Neural progenitor cell (in vitro differentiated cells): ENCODE measurements at regions not wholly inside any gene's neighbourhood (a gene's known extent, or its start where the extent isn't known, plus 50 kb on each side); places are given as distances from the start of the nearest gene placed in this dataset.
"Not testable (repeated sequence)": the region's sequence is repeated elsewhere in the genome, so short reads cannot be mapped to it uniquely, and the experiment has no call there.

Experiments
- DNase-seq: peaks from one replicate; pipeline ENCODE4 v3.0.0-alpha.2; 2016; ENCODE audit warnings: low spot score
- H2AFZ ChIP-seq: fragments of 200-600 bp; sonication (generic); replicated peaks from 2 replicates; pipeline ENCODE4 v1.6.1; 2016; ENCODE audit warnings: antibody characterized with exemption
- H3F3A ChIP-seq: fragments of 200-600 bp; sonication (generic); 2 replicates; pipeline ENCODE4 v1.6.1; 2016; ENCODE audit warnings: antibody characterized with exemption, low read depth
- H3K27ac ChIP-seq: fragments of 200-600 bp; sonication (generic); 2 replicates; pipeline ENCODE4 v1.5.1; 2016; ENCODE audit warnings: mild to moderate bottlenecking
- H3K27me3 ChIP-seq: fragments of 200-600 bp; sonication (generic); 2 replicates; pipeline ENCODE4 v1.6.1; 2016; ENCODE audit warnings: mild to moderate bottlenecking, moderate library complexity
- H3K36me3 ChIP-seq: fragments of 200-600 bp; sonication (generic); 2 replicates; pipeline ENCODE4 v1.5.1; 2016
- H3K4me1 ChIP-seq: fragments of 200-600 bp; sonication (generic); 2 replicates; pipeline ENCODE4 v1.6.1; 2016; ENCODE audit warnings: mixed run types
- H3K4me2 ChIP-seq: fragments of 200-600 bp; sonication (generic); 2 replicates; pipeline ENCODE4 v1.6.1; 2016
- H3K4me3 ChIP-seq: fragments of 200-600 bp; sonication (generic); 2 replicates; pipeline ENCODE4 v1.5.1; 2016
- H3K79me2 ChIP-seq: fragments of 200-600 bp; sonication (generic); 2 replicates; pipeline ENCODE4 v1.6.1; 2016; ENCODE audit warnings: low read depth
- H3K9ac ChIP-seq: fragments of 200-600 bp; sonication (generic); 2 replicates; pipeline ENCODE4 v1.6.1; 2016
- H3K9me3 ChIP-seq: fragments of 200-600 bp; sonication (generic); 2 replicates; pipeline ENCODE4 v1.5.1; 2016; ENCODE audit warnings: low read depth
- H4K20me1 ChIP-seq: fragments of 200-600 bp; sonication (generic); 2 replicates; pipeline ENCODE4 v1.6.1; 2016; ENCODE audit warnings: low read depth
- H3K27ac Mint-ChIP-seq: 3 replicates; pipeline ENCODE4 v1.8.0; 2021; ENCODE audit warnings: mixed read lengths
- H3K27me3 Mint-ChIP-seq: 2 replicates; pipeline ENCODE4 v1.8.0; 2022; ENCODE audit warnings: low read depth, mild to moderate bottlenecking, inconsistent platforms, moderate library complexity, mixed read lengths; ENCODE audit not compliant: insufficient read depth
- H3K36me3 Mint-ChIP-seq: 3 replicates; pipeline ENCODE4 v1.8.0; 2021; ENCODE audit warnings: mixed read lengths
- H3K4me1 Mint-ChIP-seq: 3 replicates; pipeline ENCODE4 v1.8.0; 2021; ENCODE audit warnings: mixed read lengths
- H3K4me3 Mint-ChIP-seq: 3 replicates; pipeline ENCODE4 v1.8.0; 2021; ENCODE audit warnings: mild to moderate bottlenecking, moderate library complexity, mixed read lengths
- H3K9me3 Mint-ChIP-seq: 3 replicates; pipeline ENCODE4 v1.8.0; 2020; ENCODE audit warnings: mixed read lengths
- EZH2 ChIP-seq: fragments of 200-600 bp; sonication (generic); IDR thresholded peaks from 2 replicates; pipeline ENCODE4 v1.6.1; 2017; ENCODE audit warnings: antibody characterized with exemption, mild to moderate bottlenecking, moderate library complexity
- EZH2phosphoT487 ChIP-seq: fragments of 200-600 bp; sonication (generic); IDR thresholded peaks from 2 replicates; pipeline ENCODE4 v1.6.1; 2017; ENCODE audit warnings: antibody characterized with exemption
- TF ChIP-seq, protein P1 (sequence below): fragments of 200-600 bp; sonication (generic); IDR thresholded peaks from 2 replicates; pipeline ENCODE4 v1.5.1; 2017; ENCODE audit warnings: antibody characterized with exemption, mild to moderate bottlenecking

DNA sequence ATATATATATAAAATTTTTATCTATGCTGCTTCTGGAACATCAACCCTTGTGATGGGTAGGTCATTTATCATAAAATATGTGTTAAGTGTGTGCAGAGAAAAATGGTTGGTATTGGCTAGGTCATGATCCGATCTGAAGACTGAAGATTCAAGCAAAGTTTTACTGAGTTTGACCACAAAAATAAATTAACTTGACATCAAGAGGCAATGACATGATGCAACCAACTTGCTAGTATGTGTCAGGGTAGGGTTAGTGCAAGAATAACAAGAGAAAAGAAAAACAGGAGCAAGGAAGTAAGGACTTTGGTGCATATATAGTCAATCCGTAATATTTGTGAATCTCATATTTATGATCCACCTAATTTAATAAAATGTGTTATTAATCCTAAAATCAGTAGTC is 1202.0 kb upstream of the ADGRB3 start:
- Histone ChIP-seq H3K9ac (no peak overlapping the region), H3K27me3 (no peaks in the 10 kb centered on the region), H3K36me3 (no peaks in the 10 kb centered on the region), H2AFZ (no peak overlapping the region), H3K27ac (no peak overlapping the region), H3K4me2 (no peak overlapping the region), H4K20me1 (no peaks in the 10 kb centered on the region), H3F3A (no peaks in the 10 kb centered on the region), H3K4me3 (no peak overlapping the region), H3K79me2 (no peaks in the 10 kb centered on the region), H3K4me1 (no peaks in the 10 kb centered on the region), H3K9me3 (no peaks in the 10 kb centered on the region)
- no peaks in the 10 kb centered on the region for H3K36me3 Mint-ChIP-seq
- no peaks in the 10 kb centered on the region for H3K27me3 Mint-ChIP-seq
- TF ChIP-seq, protein P1, sequence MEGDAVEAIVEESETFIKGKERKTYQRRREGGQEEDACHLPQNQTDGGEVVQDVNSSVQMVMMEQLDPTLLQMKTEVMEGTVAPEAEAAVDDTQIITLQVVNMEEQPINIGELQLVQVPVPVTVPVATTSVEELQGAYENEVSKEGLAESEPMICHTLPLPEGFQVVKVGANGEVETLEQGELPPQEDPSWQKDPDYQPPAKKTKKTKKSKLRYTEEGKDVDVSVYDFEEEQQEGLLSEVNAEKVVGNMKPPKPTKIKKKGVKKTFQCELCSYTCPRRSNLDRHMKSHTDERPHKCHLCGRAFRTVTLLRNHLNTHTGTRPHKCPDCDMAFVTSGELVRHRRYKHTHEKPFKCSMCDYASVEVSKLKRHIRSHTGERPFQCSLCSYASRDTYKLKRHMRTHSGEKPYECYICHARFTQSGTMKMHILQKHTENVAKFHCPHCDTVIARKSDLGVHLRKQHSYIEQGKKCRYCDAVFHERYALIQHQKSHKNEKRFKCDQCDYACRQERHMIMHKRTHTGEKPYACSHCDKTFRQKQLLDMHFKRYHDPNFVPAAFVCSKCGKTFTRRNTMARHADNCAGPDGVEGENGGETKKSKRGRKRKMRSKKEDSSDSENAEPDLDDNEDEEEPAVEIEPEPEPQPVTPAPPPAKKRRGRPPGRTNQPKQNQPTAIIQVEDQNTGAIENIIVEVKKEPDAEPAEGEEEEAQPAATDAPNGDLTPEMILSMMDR: no peak
- TF ChIP-seq EZH2: no peak
- TF ChIP-seq EZH2phosphoT487: no peak
- no peak overlapping the region for H3K27ac Mint-ChIP-seq
- DNase-seq: no peak
- no peak overlapping the region for H3K4me3 Mint-ChIP-seq
- no peaks in the 10 kb centered on the region for H3K4me1 Mint-ChIP-seq
- H3K9me3 Mint-ChIP-seq: no peaks in the 10 kb centered on the region

DNA sequence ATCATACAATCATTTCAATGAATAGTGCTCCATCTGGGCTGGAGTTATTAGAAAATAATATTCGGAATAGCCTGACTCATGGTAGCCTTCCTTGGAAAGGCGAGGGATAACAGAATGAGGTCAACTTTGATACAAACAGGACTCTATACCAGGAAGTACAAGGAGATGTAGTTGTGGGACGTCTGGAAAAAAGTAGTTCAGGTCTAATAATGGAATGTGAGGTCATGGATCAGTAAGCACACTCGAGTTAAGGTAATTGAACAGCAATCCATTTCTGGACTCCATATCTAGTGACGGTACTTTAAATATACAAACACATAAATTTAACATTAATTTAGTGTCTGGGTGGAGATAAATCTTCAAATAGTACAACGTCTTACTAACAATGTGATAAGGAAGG is 1204.0 kb upstream of the ADGRB3 start:
- H3K4me3 Mint-ChIP-seq: no peak overlapping the region
- H3K4me2 ChIP-seq: no peak overlapping the region
- no peaks in the 10 kb centered on the region for H3F3A ChIP-seq
- H3K4me3 ChIP-seq: no peak overlapping the region
- no peak overlapping the region for H3K27ac ChIP-seq
- no peaks in the 10 kb centered on the region for H3K4me1 Mint-ChIP-seq
- TF ChIP-seq EZH2phosphoT487 (no peak), EZH2 (no peak)
- TF ChIP-seq, protein P1: no peak
- no peak overlapping the region for H2AFZ ChIP-seq
- H3K27me3 Mint-ChIP-seq: no peaks in the 10 kb centered on the region
- no peaks in the 10 kb centered on the region for H3K79me2 ChIP-seq
- H3K36me3 ChIP-seq: no peaks in the 10 kb centered on the region
- H3K9me3 ChIP-seq: no peaks in the 10 kb centered on the region
- no peak overlapping the region for H3K9ac ChIP-seq
- no peak for DNase-seq
- H3K9me3 Mint-ChIP-seq: no peaks in the 10 kb centered on the region
- no peaks in the 10 kb centered on the region for H4K20me1 ChIP-seq
- no peaks in the 10 kb centered on the region for H3K36me3 Mint-ChIP-seq
- no peaks in the 10 kb centered on the region for H3K4me1 ChIP-seq
- no peak overlapping the region for H3K27ac Mint-ChIP-seq
- no peaks in the 10 kb centered on the region for H3K27me3 ChIP-seq

DNA sequence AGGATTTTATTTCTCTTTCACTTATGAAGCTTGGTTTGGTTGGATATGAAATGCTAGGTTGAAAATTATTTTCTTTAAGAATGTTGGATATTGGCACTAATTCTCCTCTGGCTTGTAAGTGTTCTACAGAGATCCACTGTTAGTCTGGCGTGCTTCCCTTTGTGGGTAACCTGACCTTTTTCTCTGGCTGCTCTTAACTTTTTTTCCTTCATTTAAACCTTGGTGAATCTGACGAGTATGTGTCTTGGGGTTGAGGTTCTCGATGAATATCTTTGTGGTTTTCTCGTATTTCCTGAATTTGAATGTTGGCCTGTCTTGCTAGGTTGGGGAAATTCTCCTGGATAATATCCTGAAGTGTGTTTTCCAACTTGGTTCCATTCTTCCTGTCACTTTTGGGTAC is 1208.4 kb upstream of the ADGRB3 start:
- not testable (repeated sequence) for H3K4me3 ChIP-seq, H3K9me3 ChIP-seq, H3F3A ChIP-seq, DNase-seq, H3K36me3 Mint-ChIP-seq, H3K4me2 ChIP-seq, H3K27me3 ChIP-seq, H4K20me1 ChIP-seq, H3K4me1 ChIP-seq, H3K4me1 Mint-ChIP-seq, H3K4me3 Mint-ChIP-seq, H3K27ac Mint-ChIP-seq, H3K27me3 Mint-ChIP-seq, H3K27ac ChIP-seq, H2AFZ ChIP-seq, H3K36me3 ChIP-seq, H3K79me2 ChIP-seq, H3K9me3 Mint-ChIP-seq, H3K9ac ChIP-seq

DNA sequence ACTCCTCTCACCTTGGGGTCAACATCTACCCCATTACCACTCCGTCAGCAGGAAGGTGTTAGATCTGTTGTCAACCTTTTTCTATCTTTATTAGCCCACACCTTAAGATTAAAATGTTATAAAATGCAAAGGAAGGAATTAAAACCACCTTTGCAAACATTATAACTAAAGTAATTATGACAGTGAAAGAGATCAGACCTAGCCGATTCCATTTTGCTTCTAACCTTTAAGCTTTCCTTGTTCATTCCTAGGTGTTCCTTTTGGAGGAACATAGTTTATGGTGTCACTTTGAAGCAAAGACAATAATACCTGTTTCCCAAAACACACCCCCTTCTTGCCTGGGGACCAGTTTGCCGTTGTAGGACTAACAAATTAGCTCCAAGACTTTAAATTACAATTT is 1223.0 kb upstream of the ADGRB3 start:
- no peak overlapping the region for H3K4me3 Mint-ChIP-seq
- H3K27me3 Mint-ChIP-seq: no peaks in the 10 kb centered on the region
- H2AFZ ChIP-seq: no peak overlapping the region
- no peaks in the 10 kb centered on the region for H3K79me2 ChIP-seq
- peaks cover 7% of the 10 kb centered on the region for H3F3A ChIP-seq
- H3K4me2 ChIP-seq: no peak overlapping the region
- no peak overlapping the region for H3K9ac ChIP-seq
- no peaks in the 10 kb centered on the region for H3K36me3 Mint-ChIP-seq
- TF ChIP-seq EZH2phosphoT487 (no peak), EZH2 (no peak)
- TF ChIP-seq, protein P1: no peak
- H3K36me3 ChIP-seq: no peaks in the 10 kb centered on the region
- H3K27ac ChIP-seq: no peak overlapping the region
- no peaks in the 10 kb centered on the region for H3K9me3 ChIP-seq
- no peaks in the 10 kb centered on the region for H3K4me1 Mint-ChIP-seq
- no peak for DNase-seq
- no peaks in the 10 kb centered on the region for H3K4me1 ChIP-seq
- H3K27me3 ChIP-seq: no peaks in the 10 kb centered on the region
- no peak overlapping the region for H3K27ac Mint-ChIP-seq
- H3K9me3 Mint-ChIP-seq: no peaks in the 10 kb centered on the region
- no peaks in the 10 kb centered on the region for H4K20me1 ChIP-seq
- no peak overlapping the region for H3K4me3 ChIP-seq
